Vagina (tissue), 2 donors: ENCODE measurements at regions not wholly inside any gene's neighbourhood (a gene's known extent, or its start where the extent isn't known, plus 50 kb on each side); places are given as distances from the start of the nearest gene placed in this dataset.
"Not testable (repeated sequence)": the region's sequence is repeated elsewhere in the genome, so short reads cannot be mapped to it uniquely, and the experiment has no call there.

Experiments used
- DNase-seq, 2 donors: peaks; one replicate each; pipeline ENCODE4 v3.0.0-alpha.2; 2017; ENCODE audit errors: extremely low spot score in 2 of 2
- H3K27ac ChIP-seq: fragments of 200-600 bp; sonication (generic); one replicate; pipeline ENCODE4 v1.5.1; 2019
- H3K27me3 ChIP-seq: fragments of 200-600 bp; sonication (generic); one replicate; pipeline ENCODE4 v1.5.1; 2019
- H3K36me3 ChIP-seq, 2 donors: fragments of 200-600 bp; sonication (generic); one replicate each; pipeline ENCODE4 v1.5.1; 2017 to 2019
- H3K4me1 ChIP-seq: fragments of 200-600 bp; sonication (generic); one replicate; pipeline ENCODE4 v1.5.1; 2019
- H3K4me3 ChIP-seq, 2 donors: fragments of 200-600 bp; sonication (generic); 1 replicate in 1 of 2; 2 replicates in 1 of 2; pipeline ENCODE4 v1.5.1; 2016 to 2019
- H3K9me3 ChIP-seq: fragments of 200-600 bp; sonication (generic); one replicate; pipeline ENCODE4 v1.5.1; 2019
- CTCF ChIP-seq, 3 experiments: fragments of 450-650 bp in 2 of 3; fragments of 200-600 bp in 1 of 3; sonication (generic) in 1 of 3; IDR thresholded peaks; one replicate each; pipeline ENCODE4 v1.5.1; 2017 to 2019; ENCODE audit warnings: antibody characterized with exemption in 3 of 3, mild to moderate bottlenecking in 2 of 3, moderate library complexity in 2 of 3
- POLR2A ChIP-seq, 2 donors: fragments of 450-650 bp; IDR thresholded peaks; one replicate each; pipeline ENCODE4 v1.6.1; 2017; ENCODE audit warnings: antibody characterized with exemption in 2 of 2, mild to moderate bottlenecking in 2 of 2, moderate library complexity in 2 of 2
- POLR2AphosphoS5 ChIP-seq, 2 donors: sonication (generic); formaldehyde crosslinking; IDR thresholded peaks; one replicate each; pipeline ENCODE4 v1.9.0; 2017; ENCODE audit warnings: antibody characterized with exemption in 2 of 2, mild to moderate bottlenecking in 2 of 2, low read depth in 1 of 2; ENCODE audit not compliant: insufficient read depth in 1 of 2
- intact Hi-C: fragments of 100-400 bp; cut with DNase I; formaldehyde crosslinking; loops from one replicate; pipeline ENCODE4 v1.15.1; 2023

- no peaks in the 10 kb centered on the region for H3K9me3 ChIP-seq
- DNase-seq, result no peak
- H3K4me1 ChIP-seq, result no peaks in the 10 kb centered on the region
- H3K27me3 ChIP-seq, result no peaks in the 10 kb centered on the region
- H3K4me3 ChIP-seq, result no peak overlapping the region
- no peak overlapping the region for H3K27ac ChIP-seq
- TF ChIP-seq CTCF (IDR thresholded peaks at IDR 0.05), result no peak
- no peak for TF ChIP-seq POLR2AphosphoS5 (IDR thresholded peaks at IDR 0.05; ENCODE audit: insufficient read depth in 1 of 2, low read depth in 1 of 2)
- no peak for TF ChIP-seq POLR2A (IDR thresholded peaks at IDR 0.05)
- intact Hi-C loops, result no loop called here
- H3K36me3 ChIP-seq, result no peaks in the 10 kb centered on the region
These were observed 436.7 kb upstream of the TMPRSS15 start for GRCh38 chr21:18840239-18840638.

- H3K27ac ChIP-seq, H3K4me1 ChIP-seq, intact Hi-C loops, H3K36me3 ChIP-seq, H3K4me3 ChIP-seq, DNase-seq, H3K9me3 ChIP-seq, H3K27me3 ChIP-seq: not testable (repeated sequence)
These were observed 454.0 kb upstream of the TMPRSS15 start for GRCh38 chr21:18857606-18858005.

- H3K4me3 ChIP-seq, result no peak overlapping the region
- H3K36me3 ChIP-seq, result no peaks in the 10 kb centered on the region
- H3K27ac ChIP-seq, result no peak overlapping the region
- no peaks in the 10 kb centered on the region for H3K4me1 ChIP-seq
- no peaks in the 10 kb centered on the region for H3K27me3 ChIP-seq
- DNase-seq, result no peak
- intact Hi-C loops, result no loop called here
- H3K9me3 ChIP-seq, result no peaks in the 10 kb centered on the region
- TF ChIP-seq POLR2AphosphoS5 (IDR thresholded peaks at IDR 0.05; ENCODE audit: insufficient read depth in 1 of 2, low read depth in 1 of 2), result no peak
- TF ChIP-seq CTCF (IDR thresholded peaks at IDR 0.05), result no peak
- TF ChIP-seq POLR2A (IDR thresholded peaks at IDR 0.05), result no peak
These were observed 465.5 kb upstream of the TMPRSS15 start for GRCh38 chr21:18869104-18869503.

- intact Hi-C loops, result no loop called here
- DNase-seq, result no peak
- Histone ChIP-seq H3K4me1 (no peaks in the 10 kb centered on the region), H3K27me3 (no peaks in the 10 kb centered on the region), H3K27ac (no peak overlapping the region), H3K9me3 (no peaks in the 10 kb centered on the region), H3K36me3 (no peaks in the 10 kb centered on the region), H3K4me3 (no peak overlapping the region)
- TF ChIP-seq POLR2AphosphoS5 (IDR thresholded peaks at IDR 0.05; ENCODE audit: insufficient read depth in 1 of 2, low read depth in 1 of 2) (no peak), POLR2A (IDR thresholded peaks at IDR 0.05) (no peak), CTCF (IDR thresholded peaks at IDR 0.05) (no peak)
These were observed 474.3 kb upstream of the TMPRSS15 start for GRCh38 chr21:18877917-18878316.

- Histone ChIP-seq H3K4me3 (no peak overlapping the region), H3K36me3 (no peaks in the 10 kb centered on the region), H3K27me3 (no peaks in the 10 kb centered on the region), H3K9me3 (peaks cover 3% of the 10 kb centered on the region), H3K27ac (no peak overlapping the region), H3K4me1 (no peaks in the 10 kb centered on the region)
- DNase-seq, result no peak
- TF ChIP-seq POLR2AphosphoS5 (IDR thresholded peaks at IDR 0.05; ENCODE audit: insufficient read depth in 1 of 2, low read depth in 1 of 2) (no peak), CTCF (IDR thresholded peaks at IDR 0.05) (no peak), POLR2A (IDR thresholded peaks at IDR 0.05) (no peak)
- intact Hi-C loops, result no loop called here
These were observed 484.5 kb upstream of the TMPRSS15 start for GRCh38 chr21:18887922-18888602.
